Ovary (tissue), 3 donors: ENCODE measurements at regions not wholly inside any gene's neighbourhood (a gene's known extent, or its start where the extent isn't known, plus 50 kb on each side); places are given as distances from the start of the nearest gene placed in this dataset.
"Not testable (repeated sequence)": the region's sequence is repeated elsewhere in the genome, so short reads cannot be mapped to it uniquely, and the experiment has no call there.

ENCODE experiments used
- CTCF ChIP-seq, 3 donors: fragments of 450-650 bp in 2 of 3; fragments of 200-600 bp in 1 of 3; IDR thresholded peaks; one replicate each; pipeline versions ENCODE4 v1.5.1 to v1.8.0; 2016 to 2022; ENCODE audit warnings: antibody characterized with exemption in 3 of 3, mild to moderate bottlenecking in 1 of 3
- EP300 ChIP-seq: sonication (generic); formaldehyde crosslinking; IDR thresholded peaks from one replicate; pipeline ENCODE4 v1.6.1; 2017; ENCODE audit warnings: antibody characterized with exemption
- POLR2A ChIP-seq: fragments of 450-650 bp; IDR thresholded peaks from one replicate; pipeline ENCODE4 v1.6.1; 2017; ENCODE audit warnings: antibody characterized with exemption, mild to moderate bottlenecking, moderate library complexity
- donor health status: DM: no; HTN: no; CAD: no.

- not testable (repeated sequence) for TF ChIP-seq CTCF (IDR thresholded peaks at IDR 0.05); POLR2A; EP300
These were observed 75.0 kb downstream of the C9orf50 start for GRCh38 chr9:129545876-129546275.
